NCI-H526 (cell line): ENCODE measurements at regions not wholly inside any gene's neighbourhood (a gene's known extent, or its start where the extent isn't known, plus 50 kb on each side); places are given as distances from the start of the nearest gene placed in this dataset.
"Not testable (repeated sequence)": the region's sequence is repeated elsewhere in the genome, so short reads cannot be mapped to it uniquely, and the experiment has no call there.

Experiments
- DNase-seq, 2 experiments: peaks; one replicate each; lab custom pipeline; 2025; lab: John Stamatoyannopoulos, UW

- no peak for DNase-seq
Observed at GRCh38 chr10:65355141-65355680, 1570.6 kb upstream of the LRRTM3 start.

- DNase-seq: peak in 1 of 2 experiments; percentile 14
Observed at GRCh38 chr10:65358565-65358964, 1567.3 kb upstream of the LRRTM3 start.

- no peak for DNase-seq
Observed at GRCh38 chr10:65360497-65360896, 1565.3 kb upstream of the LRRTM3 start.

- DNase-seq: no peak
Observed at GRCh38 chr10:65365878-65366277, 1560.0 kb upstream of the LRRTM3 start.

- no peak for DNase-seq
Observed at GRCh38 chr10:65367706-65368105, 1558.1 kb upstream of the LRRTM3 start.

- no peak for DNase-seq
Observed at GRCh38 chr10:65375528-65375927, 1550.3 kb upstream of the LRRTM3 start.

- DNase-seq: no peak
Observed at GRCh38 chr10:65377687-65378086, 1548.1 kb upstream of the LRRTM3 start.

GRCh38 chr10:65394502-65395297 lies 1531.1 kb upstream of the LRRTM3 start:
- no peak for DNase-seq

- no peak for DNase-seq
Observed at GRCh38 chr10:65395631-65396030, 1530.2 kb upstream of the LRRTM3 start.

GRCh38 chr10:65396997-65397396 lies 1528.8 kb upstream of the LRRTM3 start:
- DNase-seq: no peak

- DNase-seq: no peak
Observed at GRCh38 chr10:65408401-65408800, 1517.4 kb upstream of the LRRTM3 start.

GRCh38 chr10:65413001-65413400 lies 1512.8 kb upstream of the LRRTM3 start:
- no peak for DNase-seq

GRCh38 chr10:65415318-65415717 lies 1510.5 kb upstream of the LRRTM3 start:
- no peak for DNase-seq

GRCh38 chr10:65416094-65416493 lies 1509.7 kb upstream of the LRRTM3 start:
- no peak for DNase-seq

GRCh38 chr10:65419629-65420028 lies 1506.2 kb upstream of the LRRTM3 start:
- no peak for DNase-seq

GRCh38 chr10:65423043-65423442 lies 1502.8 kb upstream of the LRRTM3 start:
- no peak for DNase-seq

GRCh38 chr10:65429381-65429780 lies 1496.5 kb upstream of the LRRTM3 start:
- not testable (repeated sequence) for DNase-seq

GRCh38 chr10:65430979-65431378 lies 1494.9 kb upstream of the LRRTM3 start:
- DNase-seq: no peak

- DNase-seq: no peak
Observed at GRCh38 chr10:65470986-65471385, 1454.8 kb upstream of the LRRTM3 start.

- no peak for DNase-seq
Observed at GRCh38 chr10:65482848-65483247, 1443.0 kb upstream of the LRRTM3 start.

GRCh38 chr10:65491799-65492198 lies 1434.0 kb upstream of the LRRTM3 start:
- DNase-seq: no peak

- no peak for DNase-seq
Observed at GRCh38 chr10:65496541-65496940, 1429.3 kb upstream of the LRRTM3 start.

GRCh38 chr10:65497837-65498236 lies 1428.0 kb upstream of the LRRTM3 start:
- no peak for DNase-seq

GRCh38 chr10:65500716-65501115 lies 1425.1 kb upstream of the LRRTM3 start:
- no peak for DNase-seq
